Type B pancreatic cell (in vitro differentiated cells): ENCODE measurements at regions not wholly inside any gene's neighbourhood (a gene's known extent, or its start where the extent isn't known, plus 50 kb on each side); places are given as distances from the start of the nearest gene placed in this dataset.

Experiments used
- DNase-seq: peaks from one replicate; pipeline ENCODE4 v3.0.0; 2021; ENCODE audit warnings: mixed read lengths; ENCODE audit not compliant: unreplicated experiment; ENCODE audit errors: extremely low spot score
- H3K27ac Mint-ChIP-seq: 2 replicates; pipeline ENCODE4 v1.8.0; 2021; ENCODE audit warnings: mild to moderate bottlenecking, mixed read lengths
- H3K27me3 Mint-ChIP-seq: 2 replicates; pipeline ENCODE4 v1.8.0; 2021; ENCODE audit warnings: mixed read lengths
- H3K36me3 Mint-ChIP-seq: 2 replicates; pipeline ENCODE4 v1.8.0; 2021; ENCODE audit warnings: mixed read lengths
- H3K4me1 Mint-ChIP-seq: one replicate; pipeline ENCODE4 v1.8.0; 2021; ENCODE audit warnings: mixed read lengths; ENCODE audit not compliant: unreplicated experiment
- H3K4me3 Mint-ChIP-seq: 2 replicates; pipeline ENCODE4 v1.8.0; 2021; ENCODE audit warnings: mild to moderate bottlenecking, mixed read lengths
- H3K9me3 Mint-ChIP-seq: 2 replicates; pipeline ENCODE4 v1.8.0; 2021; ENCODE audit warnings: mixed read lengths
- TF ChIP-seq, protein P1 (sequence below): fragments of 200-600 bp; sonication (generic); conservative IDR thresholded peaks from 2 replicates; pipeline ENCODE4 v1.5.0; 2021; ENCODE audit warnings: antibody characterized with exemption, mild to moderate bottlenecking

DNA sequence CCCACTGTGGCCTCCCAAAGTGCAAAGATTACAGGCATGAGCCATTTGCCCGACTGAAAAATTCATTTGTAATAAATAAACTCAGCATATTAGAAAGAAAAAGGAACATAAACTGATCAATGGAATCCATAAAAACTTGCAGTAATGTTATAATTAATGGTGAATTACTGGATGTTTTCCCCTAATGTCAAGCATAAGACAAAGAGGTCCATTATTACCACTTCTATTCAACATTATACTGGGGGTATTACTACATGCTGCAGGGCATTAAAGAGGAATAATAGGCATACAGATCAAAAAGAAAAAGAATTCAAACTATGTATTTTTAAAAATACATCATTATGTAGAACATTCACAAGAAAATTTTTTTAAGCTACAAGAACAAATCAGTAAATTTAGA, 926.8 kb downstream of the LRFN5 start:
- no peak overlapping the region for H3K4me3 Mint-ChIP-seq
- no peak overlapping the region for H3K27ac Mint-ChIP-seq
- no peaks in the 10 kb centered on the region for H3K27me3 Mint-ChIP-seq
- no peaks in the 10 kb centered on the region for H3K36me3 Mint-ChIP-seq
- H3K9me3 Mint-ChIP-seq: no peaks in the 10 kb centered on the region
- DNase-seq: no peak
- H3K4me1 Mint-ChIP-seq: no peaks in the 10 kb centered on the region
- TF ChIP-seq, protein P1, sequence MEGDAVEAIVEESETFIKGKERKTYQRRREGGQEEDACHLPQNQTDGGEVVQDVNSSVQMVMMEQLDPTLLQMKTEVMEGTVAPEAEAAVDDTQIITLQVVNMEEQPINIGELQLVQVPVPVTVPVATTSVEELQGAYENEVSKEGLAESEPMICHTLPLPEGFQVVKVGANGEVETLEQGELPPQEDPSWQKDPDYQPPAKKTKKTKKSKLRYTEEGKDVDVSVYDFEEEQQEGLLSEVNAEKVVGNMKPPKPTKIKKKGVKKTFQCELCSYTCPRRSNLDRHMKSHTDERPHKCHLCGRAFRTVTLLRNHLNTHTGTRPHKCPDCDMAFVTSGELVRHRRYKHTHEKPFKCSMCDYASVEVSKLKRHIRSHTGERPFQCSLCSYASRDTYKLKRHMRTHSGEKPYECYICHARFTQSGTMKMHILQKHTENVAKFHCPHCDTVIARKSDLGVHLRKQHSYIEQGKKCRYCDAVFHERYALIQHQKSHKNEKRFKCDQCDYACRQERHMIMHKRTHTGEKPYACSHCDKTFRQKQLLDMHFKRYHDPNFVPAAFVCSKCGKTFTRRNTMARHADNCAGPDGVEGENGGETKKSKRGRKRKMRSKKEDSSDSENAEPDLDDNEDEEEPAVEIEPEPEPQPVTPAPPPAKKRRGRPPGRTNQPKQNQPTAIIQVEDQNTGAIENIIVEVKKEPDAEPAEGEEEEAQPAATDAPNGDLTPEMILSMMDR: no peak

DNA sequence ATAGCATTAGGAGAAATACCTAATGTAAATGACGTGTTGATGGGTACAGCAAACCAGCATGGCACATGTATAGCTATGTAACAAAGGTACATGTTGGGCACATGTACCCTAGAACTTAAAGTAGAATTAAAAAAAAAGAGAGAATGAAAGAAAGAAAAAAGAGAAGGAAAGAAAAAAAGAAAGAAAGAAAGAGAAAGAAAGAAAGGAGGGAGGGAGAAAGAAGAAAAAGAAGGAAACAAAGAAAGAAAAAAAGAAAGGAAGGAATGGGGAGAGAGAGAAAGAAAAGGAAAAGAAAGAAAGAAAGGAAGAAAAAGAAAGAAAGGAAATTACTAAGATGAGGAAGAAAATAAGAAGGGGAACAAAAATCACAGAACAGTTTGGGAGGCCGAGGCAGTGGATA, 925.5 kb downstream of the LRFN5 start:
- Mint-ChIP-seq H3K27ac (no peak overlapping the region), H3K36me3 (no peaks in the 10 kb centered on the region), H3K4me3 (no peak overlapping the region), H3K9me3 (no peaks in the 10 kb centered on the region), H3K27me3 (no peaks in the 10 kb centered on the region), H3K4me1 (no peaks in the 10 kb centered on the region)
- TF ChIP-seq, protein P1: no peak
- DNase-seq: no peak

DNA sequence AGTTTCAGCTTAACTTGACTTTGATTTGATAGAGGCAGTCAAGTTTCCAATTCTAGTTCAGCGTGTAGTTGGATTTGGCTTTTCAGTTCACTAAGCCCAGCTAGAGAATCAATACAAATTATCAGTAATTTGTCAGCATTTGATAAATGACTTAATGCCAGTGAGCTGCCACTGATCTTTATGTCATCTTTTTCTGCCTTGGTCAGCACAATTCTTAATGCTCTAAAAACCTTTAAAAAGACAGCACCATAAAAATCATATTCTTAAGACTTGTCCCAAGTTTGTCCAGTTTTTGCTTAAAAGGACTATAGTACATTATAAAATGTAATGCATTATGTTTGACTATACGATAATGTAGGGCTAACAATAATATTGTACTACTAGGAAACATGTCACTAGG, 920.5 kb downstream of the LRFN5 start:
- Mint-ChIP-seq H3K27ac (no peak overlapping the region), H3K36me3 (no peaks in the 10 kb centered on the region), H3K27me3 (no peaks in the 10 kb centered on the region), H3K4me3 (no peak overlapping the region), H3K9me3 (no peaks in the 10 kb centered on the region), H3K4me1 (no peaks in the 10 kb centered on the region)
- DNase-seq: no peak
- TF ChIP-seq, protein P1: no peak

DNA sequence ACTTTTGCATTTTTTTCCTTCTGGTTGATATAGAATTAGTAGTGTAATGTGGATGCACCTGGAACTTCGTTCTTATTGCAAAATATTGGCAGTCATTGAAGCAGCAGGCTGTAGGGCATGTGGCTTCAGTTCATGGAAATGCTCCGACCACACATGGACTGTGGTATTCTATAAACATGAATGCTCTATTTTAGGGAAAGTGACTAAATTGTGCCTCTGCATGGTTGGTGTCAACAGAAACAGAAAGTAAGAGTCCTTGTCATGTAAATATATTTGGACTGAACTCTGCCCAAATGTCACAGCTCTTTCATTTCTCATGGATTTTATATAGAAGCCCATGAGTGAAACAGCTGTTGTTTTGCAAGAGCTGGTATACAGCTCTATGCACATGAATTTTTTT, 917.0 kb downstream of the LRFN5 start:
- Mint-ChIP-seq H3K27ac (no peak overlapping the region), H3K27me3 (no peaks in the 10 kb centered on the region), H3K9me3 (no peaks in the 10 kb centered on the region), H3K4me3 (no peak overlapping the region), H3K4me1 (no peaks in the 10 kb centered on the region), H3K36me3 (no peaks in the 10 kb centered on the region)
- TF ChIP-seq, protein P1: no peak
- no peak for DNase-seq

DNA sequence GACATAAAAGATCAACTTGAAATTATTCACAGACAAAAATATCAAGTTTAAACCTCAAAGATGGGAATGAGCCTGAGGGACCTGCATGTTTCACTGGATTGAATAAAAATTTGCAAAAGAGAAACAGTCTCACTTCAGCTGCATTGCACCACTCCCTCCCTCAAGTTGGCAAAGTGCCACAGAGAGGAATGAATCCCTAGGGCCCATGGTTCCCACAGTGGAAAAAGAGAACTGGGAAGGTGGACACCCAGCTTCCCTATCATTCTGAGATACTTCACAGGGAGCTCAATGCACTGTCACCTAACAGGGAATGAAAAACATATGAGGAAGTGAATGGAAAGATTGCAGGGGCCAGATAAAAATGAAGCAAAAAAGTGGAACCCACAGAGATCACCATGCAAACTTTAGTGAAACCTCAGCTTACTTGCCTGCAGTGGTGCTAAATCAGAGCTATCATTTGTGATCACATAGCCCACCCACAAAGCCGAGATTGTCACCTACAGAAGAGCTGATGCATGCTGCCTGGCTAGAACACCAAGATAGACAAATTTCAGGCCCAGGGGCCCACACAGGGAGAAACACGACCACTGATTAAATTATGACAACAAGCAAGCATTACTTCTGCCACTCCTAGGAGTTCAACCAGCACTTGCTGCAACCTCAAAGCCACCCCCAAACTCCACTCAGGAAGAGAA, 911.3 kb downstream of the LRFN5 start:
- no peaks in the 10 kb centered on the region for H3K36me3 Mint-ChIP-seq
- no peak for DNase-seq
- H3K4me1 Mint-ChIP-seq: no peaks in the 10 kb centered on the region
- TF ChIP-seq, protein P1: no peak
- no peaks in the 10 kb centered on the region for H3K27me3 Mint-ChIP-seq
- H3K27ac Mint-ChIP-seq: no peak overlapping the region
- no peak overlapping the region for H3K4me3 Mint-ChIP-seq
- H3K9me3 Mint-ChIP-seq: no peaks in the 10 kb centered on the region

DNA sequence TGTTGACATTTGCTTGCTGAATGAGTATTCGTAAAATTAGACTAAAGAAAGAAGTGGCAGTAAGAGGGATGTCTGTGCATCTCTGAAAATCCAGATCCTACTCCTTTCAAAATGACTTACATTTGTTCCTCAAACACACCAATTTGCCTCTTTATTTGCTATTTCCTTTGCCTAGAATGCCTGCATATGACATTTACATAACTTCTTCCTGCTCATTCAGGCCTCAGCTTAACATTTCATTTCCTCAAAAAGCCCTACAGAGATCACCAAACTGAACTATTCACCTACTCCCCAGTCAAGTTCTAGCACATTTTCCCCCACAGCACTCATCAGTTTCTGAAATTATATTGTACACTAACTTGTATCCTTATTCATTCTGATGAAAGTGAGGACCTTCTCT, 907.2 kb downstream of the LRFN5 start:
- Mint-ChIP-seq H3K9me3 (no peaks in the 10 kb centered on the region), H3K36me3 (no peaks in the 10 kb centered on the region), H3K27ac (no peak overlapping the region), H3K4me3 (no peak overlapping the region), H3K27me3 (no peaks in the 10 kb centered on the region), H3K4me1 (no peaks in the 10 kb centered on the region)
- TF ChIP-seq, protein P1: no peak
- DNase-seq: no peak
